ENCODE measurements at regions not wholly inside any gene's neighbourhood (a gene's known extent, or its start where the extent isn't known, plus 50 kb on each side); places are given as distances from the start of the nearest gene placed in this dataset.
A peak's percentile ranks its signal among the peaks of the same experiment; 100 is the strongest.

- H3K27ac ChIP-seq (ENCODE audit: low read depth in 1 of 2, low read length in 1 of 2), result peak overlapping the region in 1 of 2 donors; percentile 14
- no peaks in the 10 kb centered on the region for H3K9me3 ChIP-seq (ENCODE audit: control insufficient read depth in 2 of 2, insufficient read depth in 1 of 2, low read length in 1 of 2)
- no peak for DNase-seq (ENCODE audit: low read depth in 6 of 9, low spot score in 9 of 9)
- H3K4me1 ChIP-seq (ENCODE audit: control insufficient read depth in 2 of 2, insufficient read depth in 2 of 2, low read length in 2 of 2), result peaks cover 2 to 36% of the 10 kb centered on the region in 2 donors
- H3K27me3 ChIP-seq (ENCODE audit: control insufficient read depth in 2 of 2, insufficient read depth in 1 of 2, low read length in 1 of 2), result peaks cover 18 to 36% of the 10 kb centered on the region in 2 donors
- H3K4me3 ChIP-seq (ENCODE audit: low read length in 2 of 2), result no peak overlapping the region
- no peaks in the 10 kb centered on the region for H3K36me3 ChIP-seq (ENCODE audit: control insufficient read depth in 2 of 2, insufficient read depth in 2 of 2, low read length in 1 of 2)
- WGBS, result 91% methylated on average over 7 of the region's 7 CpGs
These were observed 466.3 kb downstream of the SOX9 start for GRCh38 chr17:72587156-72587555.

GRCh38 chr17:72587773-72588511 lies 467.1 kb downstream of the SOX9 start:
- Histone ChIP-seq H3K27me3 (ENCODE audit: control insufficient read depth in 2 of 2, insufficient read depth in 1 of 2, low read length in 1 of 2) (peaks cover 26 to 44% of the 10 kb centered on the region in 2 donors), H3K9me3 (ENCODE audit: control insufficient read depth in 2 of 2, insufficient read depth in 1 of 2, low read length in 1 of 2) (no peaks in the 10 kb centered on the region), H3K27ac (ENCODE audit: low read depth in 1 of 2, low read length in 1 of 2) (peak overlapping the region; percentile 60 to 72), H3K36me3 (ENCODE audit: control insufficient read depth in 2 of 2, insufficient read depth in 2 of 2, low read length in 1 of 2) (no peaks in the 10 kb centered on the region), H3K4me1 (ENCODE audit: control insufficient read depth in 2 of 2, insufficient read depth in 2 of 2, low read length in 2 of 2) (peaks cover 2 to 37% of the 10 kb centered on the region in 2 donors), H3K4me3 (ENCODE audit: low read length in 2 of 2) (no peak overlapping the region)
- peak in 1 of 9 donors; percentile 35 for DNase-seq (ENCODE audit: low read depth in 6 of 9, low spot score in 9 of 9)
- 11% methylated on average over 11 of the region's 11 CpGs for WGBS

GRCh38 chr17:72588561-72588960 lies 467.7 kb downstream of the SOX9 start:
- no peak overlapping the region for H3K4me3 ChIP-seq (ENCODE audit: low read length in 2 of 2)
- H3K36me3 ChIP-seq (ENCODE audit: control insufficient read depth in 2 of 2, insufficient read depth in 2 of 2, low read length in 1 of 2), result no peaks in the 10 kb centered on the region
- H3K27ac ChIP-seq (ENCODE audit: low read depth in 1 of 2, low read length in 1 of 2), result peak overlapping the region; percentile 60 to 66

GRCh38 chr17:72588961-72589360 lies 468.1 kb downstream of the SOX9 start:
- Histone ChIP-seq H3K4me1 (ENCODE audit: control insufficient read depth in 2 of 2, insufficient read depth in 2 of 2, low read length in 2 of 2) (peaks cover 2 to 37% of the 10 kb centered on the region in 2 donors), H3K27me3 (ENCODE audit: control insufficient read depth in 2 of 2, insufficient read depth in 1 of 2, low read length in 1 of 2) (peaks cover 31 to 53% of the 10 kb centered on the region in 2 donors), H3K9me3 (ENCODE audit: control insufficient read depth in 2 of 2, insufficient read depth in 1 of 2, low read length in 1 of 2) (no peaks in the 10 kb centered on the region), H3K4me3 (ENCODE audit: low read length in 2 of 2) (no peak overlapping the region), H3K36me3 (ENCODE audit: control insufficient read depth in 2 of 2, insufficient read depth in 2 of 2, low read length in 1 of 2) (no peaks in the 10 kb centered on the region), H3K27ac (ENCODE audit: low read depth in 1 of 2, low read length in 1 of 2) (peak overlapping the region in 1 of 2 donors; percentile 60)
- no peak for DNase-seq (ENCODE audit: low read depth in 6 of 9, low spot score in 9 of 9)
- WGBS, result 64% methylated on average over 11 of the region's 11 CpGs

More at GRCh38 chr17:72588561-72588960, 467.7 kb downstream of the SOX9 start:
- DNase-seq (ENCODE audit: low read depth in 6 of 9, low spot score in 9 of 9), result no peak
- WGBS, result 93% methylated on average over 7 of the region's 7 CpGs
- Histone ChIP-seq H3K4me1 (ENCODE audit: control insufficient read depth in 2 of 2, insufficient read depth in 2 of 2, low read length in 2 of 2) (peaks cover 2 to 37% of the 10 kb centered on the region in 2 donors), H3K27me3 (ENCODE audit: control insufficient read depth in 2 of 2, insufficient read depth in 1 of 2, low read length in 1 of 2) (peaks cover 31 to 50% of the 10 kb centered on the region in 2 donors), H3K9me3 (ENCODE audit: control insufficient read depth in 2 of 2, insufficient read depth in 1 of 2, low read length in 1 of 2) (no peaks in the 10 kb centered on the region)

GRCh38 chr17:72590382-72590781 lies 469.6 kb downstream of the SOX9 start:
- H3K4me3 ChIP-seq (ENCODE audit: low read length in 2 of 2), result no peak overlapping the region
- peaks cover 31 to 57% of the 10 kb centered on the region in 2 donors for H3K27me3 ChIP-seq (ENCODE audit: control insufficient read depth in 2 of 2, insufficient read depth in 1 of 2, low read length in 1 of 2)
- peaks cover 2 to 37% of the 10 kb centered on the region in 2 donors for H3K4me1 ChIP-seq (ENCODE audit: control insufficient read depth in 2 of 2, insufficient read depth in 2 of 2, low read length in 2 of 2)
- H3K27ac ChIP-seq (ENCODE audit: low read depth in 1 of 2, low read length in 1 of 2), result no peak overlapping the region
- WGBS, result 80% methylated on average over 3 of the region's 3 CpGs
- no peaks in the 10 kb centered on the region for H3K9me3 ChIP-seq (ENCODE audit: control insufficient read depth in 2 of 2, insufficient read depth in 1 of 2, low read length in 1 of 2)
- H3K36me3 ChIP-seq (ENCODE audit: control insufficient read depth in 2 of 2, insufficient read depth in 2 of 2, low read length in 1 of 2), result no peaks in the 10 kb centered on the region
- DNase-seq (ENCODE audit: low read depth in 6 of 9, low spot score in 9 of 9), result no peak

- Histone ChIP-seq H3K4me3 (ENCODE audit: low read length in 2 of 2) (peak overlapping the region; percentile 47 to 52), H3K4me1 (ENCODE audit: control insufficient read depth in 2 of 2, insufficient read depth in 2 of 2, low read length in 2 of 2) (peaks cover 2 to 37% of the 10 kb centered on the region in 2 donors), H3K27ac (ENCODE audit: low read depth in 1 of 2, low read length in 1 of 2) (no peak overlapping the region), H3K27me3 (ENCODE audit: control insufficient read depth in 2 of 2, insufficient read depth in 1 of 2, low read length in 1 of 2) (peaks cover 31 to 57% of the 10 kb centered on the region in 2 donors), H3K9me3 (ENCODE audit: control insufficient read depth in 2 of 2, insufficient read depth in 1 of 2, low read length in 1 of 2) (no peaks in the 10 kb centered on the region), H3K36me3 (ENCODE audit: control insufficient read depth in 2 of 2, insufficient read depth in 2 of 2, low read length in 1 of 2) (no peaks in the 10 kb centered on the region)
- DNase-seq (ENCODE audit: low read depth in 6 of 9, low spot score in 9 of 9), result no peak
- WGBS, result 64% methylated on average over 9 of the region's 9 CpGs
These were observed 470.1 kb downstream of the SOX9 start for GRCh38 chr17:72590882-72591281.

GRCh38 chr17:72591289-72592241 lies 470.7 kb downstream of the SOX9 start:
- 3% methylated on average over 62 of the region's 62 CpGs for WGBS
- no peak for DNase-seq (ENCODE audit: low read depth in 6 of 9, low spot score in 9 of 9)
- H3K27ac ChIP-seq (ENCODE audit: low read depth in 1 of 2, low read length in 1 of 2), result peak overlapping the region in 1 of 2 donors; percentile 31

GRCh38 chr17:72592242-72592966 lies 471.6 kb downstream of the SOX9 start:
- Histone ChIP-seq H3K27ac (ENCODE audit: low read depth in 1 of 2, low read length in 1 of 2) (no peak overlapping the region), H3K27me3 (ENCODE audit: control insufficient read depth in 2 of 2, insufficient read depth in 1 of 2, low read length in 1 of 2) (peaks cover 31 to 57% of the 10 kb centered on the region in 2 donors), H3K9me3 (ENCODE audit: control insufficient read depth in 2 of 2, insufficient read depth in 1 of 2, low read length in 1 of 2) (no peaks in the 10 kb centered on the region), H3K36me3 (ENCODE audit: control insufficient read depth in 2 of 2, insufficient read depth in 2 of 2, low read length in 1 of 2) (no peaks in the 10 kb centered on the region), H3K4me3 (ENCODE audit: low read length in 2 of 2) (peak overlapping the region; percentile 47 to 52), H3K4me1 (ENCODE audit: control insufficient read depth in 2 of 2, insufficient read depth in 2 of 2, low read length in 2 of 2) (peaks cover 2 to 28% of the 10 kb centered on the region in 2 donors)
- 1% methylated on average over 71 of the region's 71 CpGs for WGBS
- peak in 8 of 9 donors; percentile 19 to 68 (median 31) for DNase-seq (ENCODE audit: low read depth in 6 of 9, low spot score in 9 of 9)

More at GRCh38 chr17:72591289-72592241, 470.7 kb downstream of the SOX9 start:
- Histone ChIP-seq H3K4me3 (ENCODE audit: low read length in 2 of 2) (peak overlapping the region; percentile 47 to 52), H3K9me3 (ENCODE audit: control insufficient read depth in 2 of 2, insufficient read depth in 1 of 2, low read length in 1 of 2) (no peaks in the 10 kb centered on the region), H3K36me3 (ENCODE audit: control insufficient read depth in 2 of 2, insufficient read depth in 2 of 2, low read length in 1 of 2) (no peaks in the 10 kb centered on the region), H3K27me3 (ENCODE audit: control insufficient read depth in 2 of 2, insufficient read depth in 1 of 2, low read length in 1 of 2) (peaks cover 31 to 57% of the 10 kb centered on the region in 2 donors), H3K4me1 (ENCODE audit: control insufficient read depth in 2 of 2, insufficient read depth in 2 of 2, low read length in 2 of 2) (peaks cover 2 to 36% of the 10 kb centered on the region in 2 donors)

Data from thymus (tissue), 11 donors.